ENCODE measurements at regions not wholly inside any gene's neighbourhood (a gene's known extent, or its start where the extent isn't known, plus 50 kb on each side); places are given as distances from the start of the nearest gene placed in this dataset.

DNA sequence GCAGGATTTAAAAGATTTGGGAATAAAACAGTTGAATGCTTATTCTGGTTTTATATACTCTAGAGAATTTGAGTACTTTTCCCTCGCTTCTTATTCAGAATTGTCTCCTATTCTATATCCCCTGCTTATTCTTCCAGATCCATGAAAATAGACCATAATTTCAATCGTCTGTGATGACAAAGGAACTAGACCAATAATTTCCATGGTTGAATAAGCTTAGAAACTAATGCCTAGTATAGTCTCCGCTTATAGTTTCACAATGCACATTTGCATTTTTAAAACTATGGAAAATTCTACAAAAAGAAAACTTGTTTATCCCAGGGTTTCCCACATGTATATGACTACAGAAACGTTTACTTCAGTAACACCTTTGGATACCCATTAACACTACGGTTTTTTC is 247.4 kb upstream of the NR5A2 start:
- Mint-ChIP-seq H3K36me3 (no peaks in the 10 kb centered on the region), H3K4me3 (no peak overlapping the region), H3K4me1 (no peaks in the 10 kb centered on the region), H3K9me3 (no peaks in the 10 kb centered on the region), H3K27me3 (ENCODE audit: insufficient read depth, low read depth) (no peaks in the 10 kb centered on the region), H3K27ac (no peak overlapping the region)
- no peak for DNase-seq (ENCODE audit: low spot score)
- Histone ChIP-seq H4K20me1 (ENCODE audit: low read depth) (no peaks in the 10 kb centered on the region), H3K9me3 (ENCODE audit: low read depth) (no peaks in the 10 kb centered on the region), H2AFZ (replicated peaks) (no peak overlapping the region), H3F3A (ENCODE audit: low read depth) (no peaks in the 10 kb centered on the region), H3K9ac (no peak overlapping the region), H3K27me3 (no peaks in the 10 kb centered on the region), H3K4me2 (no peak overlapping the region), H3K79me2 (ENCODE audit: low read depth) (no peaks in the 10 kb centered on the region), H3K4me3 (no peak overlapping the region), H3K27ac (no peak overlapping the region), H3K36me3 (no peaks in the 10 kb centered on the region), H3K4me1 (no peaks in the 10 kb centered on the region)
- no peak for TF ChIP-seq CTCF (IDR thresholded peaks at IDR 0.05)
- no peak for TF ChIP-seq EZH2phosphoT487 (IDR thresholded peaks at IDR 0.05)
- no peak for TF ChIP-seq EZH2 (IDR thresholded peaks at IDR 0.05)

GRCh38 chr1:199780948-199781670 is 246.4 kb upstream of the NR5A2 start:
- no peaks in the 10 kb centered on the region for H3K36me3 Mint-ChIP-seq
- Histone ChIP-seq H3K27me3 (no peaks in the 10 kb centered on the region), H2AFZ (replicated peaks) (no peak overlapping the region), H3K4me1 (no peaks in the 10 kb centered on the region), H3K36me3 (no peaks in the 10 kb centered on the region), H4K20me1 (ENCODE audit: low read depth) (no peaks in the 10 kb centered on the region), H3K9ac (no peak overlapping the region), H3K27ac (no peak overlapping the region), H3K4me2 (no peak overlapping the region), H3K4me3 (no peak overlapping the region), H3K9me3 (ENCODE audit: low read depth) (no peaks in the 10 kb centered on the region), H3F3A (ENCODE audit: low read depth) (no peaks in the 10 kb centered on the region), H3K79me2 (ENCODE audit: low read depth) (no peaks in the 10 kb centered on the region)
- no peak for DNase-seq (ENCODE audit: low spot score)
- peaks cover 2% of the 10 kb centered on the region for H3K27me3 Mint-ChIP-seq (ENCODE audit: insufficient read depth, low read depth)
- H3K4me3 Mint-ChIP-seq, result no peak overlapping the region
- TF ChIP-seq EZH2 (IDR thresholded peaks at IDR 0.05), result no peak
- no peak for TF ChIP-seq EZH2phosphoT487 (IDR thresholded peaks at IDR 0.05)
- TF ChIP-seq CTCF (IDR thresholded peaks at IDR 0.05), result no peak
- no peaks in the 10 kb centered on the region for H3K4me1 Mint-ChIP-seq
- H3K27ac Mint-ChIP-seq, result no peak overlapping the region
- H3K9me3 Mint-ChIP-seq, result no peaks in the 10 kb centered on the region

DNA sequence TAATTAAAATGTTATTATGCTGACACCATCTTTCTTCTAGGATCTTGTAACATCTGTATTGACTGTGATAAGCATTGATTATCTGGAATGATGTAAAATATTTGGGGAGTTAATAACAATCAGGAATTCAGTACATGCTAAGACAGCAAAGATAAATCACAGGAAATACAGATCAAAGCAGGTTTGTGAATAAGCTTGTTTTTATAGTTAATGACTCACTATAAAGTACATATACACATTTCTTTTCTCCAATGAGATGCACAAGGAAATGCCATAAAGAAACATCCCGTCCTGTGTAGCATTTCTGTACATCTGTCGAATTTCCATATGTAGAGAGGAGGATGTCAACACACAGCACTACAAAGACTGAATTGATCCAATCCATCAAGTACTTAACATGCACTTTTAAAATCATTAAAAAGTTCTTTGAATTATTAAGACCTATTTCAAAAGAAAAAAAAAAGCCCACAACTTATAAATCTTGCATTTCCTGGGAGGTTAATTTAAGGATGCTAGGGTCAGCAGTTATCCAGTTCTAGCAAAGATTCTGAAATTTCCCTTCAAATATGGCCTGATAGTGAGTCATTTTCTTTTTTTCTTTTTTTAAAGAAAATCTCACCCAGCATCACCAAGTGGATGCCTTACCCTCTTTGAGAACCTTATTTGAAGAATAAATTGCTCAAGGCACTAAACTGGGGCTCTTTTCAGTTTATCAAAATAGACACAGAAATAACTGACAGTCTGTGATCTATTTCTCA is 243.2 kb upstream of the NR5A2 start:
- H3K4me3 ChIP-seq, result no peak overlapping the region
- no peak for TF ChIP-seq EZH2phosphoT487 (IDR thresholded peaks at IDR 0.05)
- TF ChIP-seq EZH2 (IDR thresholded peaks at IDR 0.05), result no peak
- no peak for TF ChIP-seq CTCF (IDR thresholded peaks at IDR 0.05)
- DNase-seq (ENCODE audit: low spot score), result no peak
- H3K79me2 ChIP-seq (ENCODE audit: low read depth), result no peaks in the 10 kb centered on the region
- H3F3A ChIP-seq (ENCODE audit: low read depth), result no peaks in the 10 kb centered on the region
- no peaks in the 10 kb centered on the region for H3K9me3 Mint-ChIP-seq
- H2AFZ ChIP-seq (replicated peaks), result no peak overlapping the region
- no peaks in the 10 kb centered on the region for H3K4me1 ChIP-seq
- H3K9ac ChIP-seq, result no peak overlapping the region
- no peaks in the 10 kb centered on the region for H3K27me3 ChIP-seq
- H4K20me1 ChIP-seq (ENCODE audit: low read depth), result no peaks in the 10 kb centered on the region
- no peaks in the 10 kb centered on the region for H3K36me3 ChIP-seq
- H3K27me3 Mint-ChIP-seq (ENCODE audit: insufficient read depth, low read depth), result peaks cover 2% of the 10 kb centered on the region
- H3K4me3 Mint-ChIP-seq, result no peak overlapping the region
- H3K4me1 Mint-ChIP-seq, result no peaks in the 10 kb centered on the region
- H3K4me2 ChIP-seq, result no peak overlapping the region
- H3K27ac ChIP-seq, result no peak overlapping the region
- no peaks in the 10 kb centered on the region for H3K36me3 Mint-ChIP-seq
- no peaks in the 10 kb centered on the region for H3K9me3 ChIP-seq (ENCODE audit: low read depth)
- no peak overlapping the region for H3K27ac Mint-ChIP-seq

Measured in neural progenitor cell (in vitro differentiated cells).